Fibroblast of skin of right biceps (primary cell): ENCODE measurements at regions not wholly inside any gene's neighbourhood (a gene's known extent, or its start where the extent isn't known, plus 50 kb on each side); places are given as distances from the start of the nearest gene placed in this dataset.
"Not testable (repeated sequence)": the region's sequence is repeated elsewhere in the genome, so short reads cannot be mapped to it uniquely, and the experiment has no call there.

Experiments
- DNase-seq: peaks from one replicate; pipeline ENCODE4 v3.0.0-alpha.2; 2013

GRCh38 chr7:89934101-89934500 lies 220.2 kb upstream of the STEAP1 start:
- no peak for DNase-seq

- DNase-seq: no peak
Observed at GRCh38 chr7:89943525-89944050, 210.7 kb upstream of the STEAP1 start.

GRCh38 chr7:89958525-89959068 lies 195.7 kb upstream of the STEAP1 start:
- DNase-seq: no peak

- no peak for DNase-seq
Observed at GRCh38 chr7:89966067-89966664, 188.1 kb upstream of the STEAP1 start.

- DNase-seq: no peak
Observed at GRCh38 chr7:89975577-89975976, 178.7 kb upstream of the STEAP1 start.

GRCh38 chr7:89987665-89988064 lies 166.6 kb upstream of the STEAP1 start:
- DNase-seq: no peak

GRCh38 chr7:89988074-89988473 lies 166.2 kb upstream of the STEAP1 start:
- DNase-seq: no peak

GRCh38 chr7:89989454-89989853 lies 164.8 kb upstream of the STEAP1 start:
- DNase-seq: no peak

- no peak for DNase-seq
Observed at GRCh38 chr7:89994483-89994882, 159.8 kb upstream of the STEAP1 start.

GRCh38 chr7:89998554-89998953 lies 155.7 kb upstream of the STEAP1 start:
- no peak for DNase-seq

- no peak for DNase-seq
Observed at GRCh38 chr7:90005836-90006235, 148.4 kb upstream of the STEAP1 start.

- DNase-seq: no peak
Observed at GRCh38 chr7:90007001-90007654, 147.1 kb upstream of the STEAP1 start.

- no peak for DNase-seq
Observed at GRCh38 chr7:90007831-90008230, 146.4 kb upstream of the STEAP1 start.

GRCh38 chr7:90022213-90022612 lies 132.1 kb upstream of the STEAP1 start:
- no peak for DNase-seq

- no peak for DNase-seq
Observed at GRCh38 chr7:90025771-90026170, 128.5 kb upstream of the STEAP1 start.

GRCh38 chr7:90033850-90034249 lies 120.4 kb upstream of the STEAP1 start:
- no peak for DNase-seq

- no peak for DNase-seq
Observed at GRCh38 chr7:90053094-90053493, 101.2 kb upstream of the STEAP1 start.

- no peak for DNase-seq
Observed at GRCh38 chr7:90061077-90061476, 93.2 kb upstream of the STEAP1 start.

GRCh38 chr7:90064370-90064769 lies 89.9 kb upstream of the STEAP1 start:
- no peak for DNase-seq

- no peak for DNase-seq
Observed at GRCh38 chr7:90067171-90067570, 87.1 kb upstream of the STEAP1 start.

- not testable (repeated sequence) for DNase-seq
Observed at GRCh38 chr7:90070238-90070637, 84.0 kb upstream of the STEAP1 start.

GRCh38 chr7:90078921-90079320 lies 75.3 kb upstream of the STEAP1 start:
- DNase-seq: no peak

GRCh38 chr7:90081621-90082020 lies 72.6 kb upstream of the STEAP1 start:
- no peak for DNase-seq

- no peak for DNase-seq
Observed at GRCh38 chr7:90092506-90092905, 61.8 kb upstream of the STEAP1 start.

- no peak for DNase-seq
Observed at GRCh38 chr7:90094030-90094429, 60.2 kb upstream of the STEAP1 start.
